Liver (tissue), 8 donors: ENCODE measurements at regions not wholly inside any gene's neighbourhood (a gene's known extent, or its start where the extent isn't known, plus 50 kb on each side); places are given as distances from the start of the nearest gene placed in this dataset.

Experiments used
- DNase-seq: peaks from one replicate; pipeline ENCODE4 v3.0.0-alpha.2; 2017; ENCODE audit warnings: low spot score
- H3K27ac ChIP-seq, 2 donors: one replicate each; pipeline ENCODE4 v1.7.0; 2013; ENCODE audit warnings: inconsistent platforms in 2 of 2, low read length in 2 of 2, control low read depth in 1 of 2, low read depth in 1 of 2, mild to moderate bottlenecking in 1 of 2
- H3K27me3 ChIP-seq, 4 donors: one replicate each; pipeline versions ENCODE4 v1.6.1 to v1.7.0; 2013; ENCODE audit warnings: low read length in 3 of 4, inconsistent platforms in 1 of 4, mild to moderate bottlenecking in 1 of 4, moderate library complexity in 1 of 4; ENCODE audit not compliant: control insufficient read depth in 4 of 4, insufficient read depth in 4 of 4
- H3K36me3 ChIP-seq, 4 donors: one replicate each; pipeline versions ENCODE4 v1.6.1 to v1.7.0; 2013; ENCODE audit warnings: low read length in 3 of 4, mild to moderate bottlenecking in 3 of 4, low read depth in 1 of 4, moderate library complexity in 1 of 4; ENCODE audit not compliant: control insufficient read depth in 4 of 4, insufficient read depth in 3 of 4
- H3K4me1 ChIP-seq, 4 donors: one replicate each; pipeline versions ENCODE4 v1.6.1 to v1.7.0; 2013; ENCODE audit warnings: low read length in 3 of 4, mild to moderate bottlenecking in 3 of 4, moderate library complexity in 1 of 4; ENCODE audit not compliant: control insufficient read depth in 4 of 4, insufficient read depth in 4 of 4
- H3K4me3 ChIP-seq, 3 donors: one replicate each; pipeline versions ENCODE4 v1.6.1 to v1.7.0; 2013; ENCODE audit warnings: low read length in 3 of 3, control low read depth in 1 of 3, low read depth in 1 of 3, mild to moderate bottlenecking in 1 of 3
- H3K9ac ChIP-seq, 2 donors: one replicate each; pipeline ENCODE4 v1.7.0; 2013; ENCODE audit warnings: low read length in 2 of 2, mild to moderate bottlenecking in 2 of 2, moderate library complexity in 2 of 2, control low read depth in 1 of 2, low read depth in 1 of 2
- H3K9me3 ChIP-seq, 4 donors: one replicate each; pipeline versions ENCODE4 v1.6.1 to v1.7.0; 2013; ENCODE audit warnings: low read length in 3 of 4; ENCODE audit not compliant: control insufficient read depth in 4 of 4
- ATF3 ChIP-seq: IDR thresholded peaks from 2 replicates; pipeline ENCODE4 v1.6.1; 2016; ENCODE audit warnings: antibody characterized with exemption
- CTCF ChIP-seq: fragments of 150-350 bp; IDR thresholded peaks from 2 replicates; pipeline ENCODE4 v1.5.1; 2017; ENCODE audit warnings: improper control_type of control experiment, low read depth, low read length; ENCODE audit not compliant: missing input control
- EGR1 ChIP-seq, 2 donors: IDR thresholded peaks; 2 replicates each; pipeline ENCODE4 v1.6.1; 2016 to 2018; ENCODE audit warnings: antibody characterized with exemption in 2 of 2, low read depth in 2 of 2
- FOXA1 ChIP-seq: IDR thresholded peaks from 2 replicates; pipeline ENCODE4 v1.6.1; 2016; ENCODE audit warnings: antibody characterized with exemption
- GABPA ChIP-seq, 2 donors: IDR thresholded peaks in 1 of 2; conservative IDR thresholded peaks in 1 of 2; 2 replicates each; pipeline ENCODE4 v1.6.1; 2016; ENCODE audit warnings: antibody characterized with exemption in 2 of 2, mild to moderate bottlenecking in 1 of 2, moderate library complexity in 1 of 2
- HNF4A ChIP-seq, 2 donors: conservative IDR thresholded peaks; 2 replicates each; pipeline ENCODE4 v1.6.1; 2016; ENCODE audit warnings: antibody characterized with exemption in 2 of 2, mild to moderate bottlenecking in 2 of 2
- HNF4G ChIP-seq: IDR thresholded peaks from 2 replicates; pipeline ENCODE4 v1.6.1; 2016; ENCODE audit warnings: antibody characterized with exemption
- JUND ChIP-seq, 2 donors: IDR thresholded peaks; 2 replicates each; pipeline ENCODE4 v1.6.1; 2016; ENCODE audit warnings: antibody characterized with exemption in 2 of 2
- MAX ChIP-seq: IDR thresholded peaks from 2 replicates; pipeline ENCODE4 v1.6.1; 2016; ENCODE audit warnings: antibody characterized with exemption
- NR2F2 ChIP-seq: IDR thresholded peaks from 2 replicates; pipeline ENCODE4 v1.6.1; 2016; ENCODE audit warnings: antibody characterized with exemption
- RAD21 ChIP-seq, 2 donors: IDR thresholded peaks; 2 replicates each; pipeline ENCODE4 v1.6.1; 2016; ENCODE audit warnings: antibody characterized with exemption in 2 of 2, mild to moderate bottlenecking in 2 of 2
- REST ChIP-seq: IDR thresholded peaks from 2 replicates; pipeline ENCODE4 v1.6.1; 2016; ENCODE audit warnings: antibody characterized with exemption, mild to moderate bottlenecking
- SP1 ChIP-seq: IDR thresholded peaks from 2 replicates; pipeline ENCODE4 v1.6.1; 2018; ENCODE audit warnings: antibody characterized with exemption, mild to moderate bottlenecking
- TAF1 ChIP-seq: conservative IDR thresholded peaks from 2 replicates; pipeline ENCODE4 v1.6.1; 2016; ENCODE audit warnings: antibody characterized with exemption, mild to moderate bottlenecking
- YY1 ChIP-seq: IDR thresholded peaks from 2 replicates; pipeline ENCODE4 v1.6.1; 2016; ENCODE audit warnings: antibody characterized with exemption, mild to moderate bottlenecking
- ZBTB33 ChIP-seq: IDR thresholded peaks from 2 replicates; pipeline ENCODE4 v1.6.1; 2016; ENCODE audit warnings: antibody characterized with exemption
- WGBS: extraction: QIAGEN DNeasy Blood & Tissue Kit; methylation state at CpG from one replicate; pipeline ENCODE4 v1.1.7; 2013; 5-methylcytosine and 5-hydroxymethylcytosine counted together
- donor health status: healthy.
- donor health status: healthy.
- donor health status: healthy.
- donor health status: healthy.
- donor health status: healthy.

- WGBS: 89% methylated on average over 4 of the region's 4 CpGs
- TF ChIP-seq YY1 (no peak), HNF4G (no peak)
Observed at GRCh38 chr1:208534599-208534897, 290.4 kb upstream of the PLXNA2 start.

GRCh38 chr1:208534979-208535378 lies 290.8 kb upstream of the PLXNA2 start:
- Histone ChIP-seq H3K9me3 (no peaks in the 10 kb centered on the region), H3K27ac (no peak overlapping the region)

More at GRCh38 chr1:208534599-208534897, 290.4 kb upstream of the PLXNA2 start:
- Histone ChIP-seq H3K9ac (no peak overlapping the region), H3K36me3 (no peaks in the 10 kb centered on the region), H3K4me1 (no peaks in the 10 kb centered on the region), H3K27ac (no peak overlapping the region), H3K27me3 (no peaks in the 10 kb centered on the region), H3K4me3 (no peak overlapping the region), H3K9me3 (no peaks in the 10 kb centered on the region)
- DNase-seq: no peak

More at GRCh38 chr1:208534979-208535378, 290.8 kb upstream of the PLXNA2 start:
- H3K9ac ChIP-seq: no peak overlapping the region
- H3K36me3 ChIP-seq: no peaks in the 10 kb centered on the region
- no peak overlapping the region for H3K4me3 ChIP-seq
- H3K4me1 ChIP-seq: no peaks in the 10 kb centered on the region
- DNase-seq: no peak
- WGBS: 81% methylated on average over 3 of the region's 3 CpGs
- TF ChIP-seq YY1 (no peak), CTCF (no peak), REST (no peak), ZBTB33 (no peak), HNF4A (conservative IDR thresholded peaks at IDR 0.05) (no peak), EGR1 (IDR thresholded peaks at IDR 0.05; ENCODE audit: low read depth in 2 of 2) (no peak), HNF4G (no peak), JUND (IDR thresholded peaks at IDR 0.05) (no peak), MAX (no peak), RAD21 (IDR thresholded peaks at IDR 0.05) (no peak), SP1 (no peak), NR2F2 (no peak), TAF1 (no peak), GABPA (IDR thresholded peaks at IDR 0.05 in 1 of 2, conservative IDR thresholded peaks at IDR 0.05 in 1 of 2) (no peak), FOXA1 (no peak), ATF3 (no peak)
- no peaks in the 10 kb centered on the region for H3K27me3 ChIP-seq
